ENCODE measurements at regions not wholly inside any gene's neighbourhood (a gene's known extent, or its start where the extent isn't known, plus 50 kb on each side); places are given as distances from the start of the nearest gene placed in this dataset.

- TF ChIP-seq CTCF (conservative IDR thresholded peaks at IDR 0.05 in 1 of 2, IDR thresholded peaks at IDR 0.05 in 1 of 2; ENCODE audit: low read depth in 1 of 2, low read length in 2 of 2) (no peak), EZH2 (IDR thresholded peaks at IDR 0.05; ENCODE audit: low read length, missing control alignments) (no peak)
Observed at GRCh38 chrX:44621078-44621477, 78.4 kb upstream of the FUNDC1 start.

Data from fibroblast of lung (primary cell).